Choroid plexus epithelial cell (primary cell): ENCODE measurements at regions not wholly inside any gene's neighbourhood (a gene's known extent, or its start where the extent isn't known, plus 50 kb on each side); places are given as distances from the start of the nearest gene placed in this dataset.
"Not testable (repeated sequence)": the region's sequence is repeated elsewhere in the genome, so short reads cannot be mapped to it uniquely, and the experiment has no call there.

Experiments used
- DNase-seq: peaks from one replicate; pipeline ENCODE4 v3.0.0-alpha.2; 2010; ENCODE audit warnings: low read depth
- H3K4me3 ChIP-seq: 2 replicates; pipeline ENCODE4 v1.5.1; 2011; ENCODE audit warnings: low read depth, mild to moderate bottlenecking, control low read depth, low read length, moderate library complexity
- TF ChIP-seq, protein P1 (sequence below): conservative IDR thresholded peaks from 2 replicates; pipeline ENCODE4 v1.5.1; 2011; ENCODE audit warnings: low read depth, mild to moderate bottlenecking, control low read depth, inconsistent platforms, low read length, moderate library complexity

- DNase-seq, H3K4me3 ChIP-seq: not testable (repeated sequence)
Observed at GRCh38 chr15:85262461-85263055, 117.8 kb upstream of the AKAP13 start.

DNA sequence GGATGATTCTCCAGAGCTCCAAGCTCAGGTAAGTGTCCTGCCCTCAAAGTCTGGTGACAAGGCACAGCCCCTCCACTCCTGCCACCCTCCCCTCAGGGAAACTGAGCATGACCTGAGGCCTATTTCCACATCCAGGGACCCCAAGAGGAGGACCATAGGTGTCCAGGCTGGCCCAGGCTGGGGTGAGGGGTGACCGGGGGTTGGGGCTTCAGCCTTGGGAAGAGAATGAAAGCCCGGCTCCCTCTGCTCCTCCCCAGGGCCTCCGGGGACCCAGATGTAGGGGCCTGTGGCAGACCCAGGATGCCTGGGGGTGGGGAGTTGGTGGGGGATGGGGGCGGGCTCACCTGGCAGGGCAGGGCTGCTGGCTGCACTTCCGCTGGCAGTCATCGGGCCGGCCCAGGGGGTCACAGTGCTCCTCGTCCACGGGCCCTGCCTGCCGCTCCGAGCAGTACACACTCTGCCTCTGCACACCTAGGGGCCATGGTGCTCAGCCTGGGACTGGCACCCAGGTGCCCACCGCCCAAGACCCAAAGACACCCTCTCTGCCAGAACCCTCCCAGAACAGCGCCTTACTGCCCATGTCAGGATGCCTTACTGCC, 116.5 kb upstream of the AKAP13 start:
- H3K4me3 ChIP-seq, DNase-seq: not testable (repeated sequence)

DNA sequence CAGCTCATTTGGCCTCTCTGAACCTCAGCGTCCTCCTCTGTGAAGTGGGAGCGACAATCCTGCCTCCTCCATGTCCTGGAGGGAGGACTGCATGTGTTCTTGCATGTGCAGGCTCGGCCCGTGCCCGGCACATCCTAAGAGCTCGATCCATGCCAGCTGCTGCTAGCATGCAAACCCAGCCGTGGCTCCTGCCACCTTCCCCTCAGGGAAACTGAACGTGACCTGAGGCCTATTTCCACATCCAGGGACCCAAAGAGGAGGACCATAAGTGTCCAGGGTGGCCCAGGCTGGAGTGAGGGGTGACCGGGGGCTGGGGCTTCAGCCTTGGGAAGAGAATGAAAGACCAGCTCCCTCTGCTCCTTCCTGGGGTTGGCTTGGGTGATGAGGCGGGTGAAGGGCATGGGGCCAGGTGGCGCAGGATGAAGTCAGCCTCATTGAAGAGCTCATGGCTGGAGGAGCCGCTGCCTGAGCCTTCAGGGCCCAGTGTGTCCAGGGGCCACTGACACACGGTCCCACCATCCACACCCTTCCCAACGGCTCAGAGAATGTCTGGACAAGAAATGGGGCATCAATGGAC, 115.7 kb upstream of the AKAP13 start:
- not testable (repeated sequence) for DNase-seq, H3K4me3 ChIP-seq

- not testable (repeated sequence) for H3K4me3 ChIP-seq, DNase-seq
Observed at GRCh38 chr15:85267158-85267857, 113.1 kb upstream of the AKAP13 start.

GRCh38 chr15:85274315-85275050, 105.9 kb upstream of the AKAP13 start:
- no peak for DNase-seq
- TF ChIP-seq, protein P1, sequence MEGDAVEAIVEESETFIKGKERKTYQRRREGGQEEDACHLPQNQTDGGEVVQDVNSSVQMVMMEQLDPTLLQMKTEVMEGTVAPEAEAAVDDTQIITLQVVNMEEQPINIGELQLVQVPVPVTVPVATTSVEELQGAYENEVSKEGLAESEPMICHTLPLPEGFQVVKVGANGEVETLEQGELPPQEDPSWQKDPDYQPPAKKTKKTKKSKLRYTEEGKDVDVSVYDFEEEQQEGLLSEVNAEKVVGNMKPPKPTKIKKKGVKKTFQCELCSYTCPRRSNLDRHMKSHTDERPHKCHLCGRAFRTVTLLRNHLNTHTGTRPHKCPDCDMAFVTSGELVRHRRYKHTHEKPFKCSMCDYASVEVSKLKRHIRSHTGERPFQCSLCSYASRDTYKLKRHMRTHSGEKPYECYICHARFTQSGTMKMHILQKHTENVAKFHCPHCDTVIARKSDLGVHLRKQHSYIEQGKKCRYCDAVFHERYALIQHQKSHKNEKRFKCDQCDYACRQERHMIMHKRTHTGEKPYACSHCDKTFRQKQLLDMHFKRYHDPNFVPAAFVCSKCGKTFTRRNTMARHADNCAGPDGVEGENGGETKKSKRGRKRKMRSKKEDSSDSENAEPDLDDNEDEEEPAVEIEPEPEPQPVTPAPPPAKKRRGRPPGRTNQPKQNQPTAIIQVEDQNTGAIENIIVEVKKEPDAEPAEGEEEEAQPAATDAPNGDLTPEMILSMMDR, result no peak
- H3K4me3 ChIP-seq, result no peak overlapping the region

DNA sequence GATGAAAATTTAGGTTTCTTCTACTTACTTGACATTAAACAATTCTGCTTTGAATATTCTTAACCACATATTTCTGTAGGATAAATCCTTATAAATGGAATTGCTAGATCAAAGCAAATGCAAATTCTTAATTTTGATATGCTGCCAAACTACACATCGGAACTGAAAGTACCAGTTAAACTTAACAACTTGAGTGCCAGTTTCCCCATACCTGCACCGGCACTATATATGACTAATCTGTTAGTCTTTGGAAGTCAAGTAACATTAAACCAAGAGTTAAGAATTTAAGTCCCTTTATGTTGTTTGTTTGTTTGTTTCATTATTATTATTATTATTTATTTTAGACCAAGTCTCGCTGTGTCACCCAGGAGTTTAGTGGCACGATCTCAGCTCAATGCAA, 103.9 kb upstream of the AKAP13 start:
- TF ChIP-seq, protein P1, result no peak
- no peak for DNase-seq
- H3K4me3 ChIP-seq, result no peak overlapping the region

DNA sequence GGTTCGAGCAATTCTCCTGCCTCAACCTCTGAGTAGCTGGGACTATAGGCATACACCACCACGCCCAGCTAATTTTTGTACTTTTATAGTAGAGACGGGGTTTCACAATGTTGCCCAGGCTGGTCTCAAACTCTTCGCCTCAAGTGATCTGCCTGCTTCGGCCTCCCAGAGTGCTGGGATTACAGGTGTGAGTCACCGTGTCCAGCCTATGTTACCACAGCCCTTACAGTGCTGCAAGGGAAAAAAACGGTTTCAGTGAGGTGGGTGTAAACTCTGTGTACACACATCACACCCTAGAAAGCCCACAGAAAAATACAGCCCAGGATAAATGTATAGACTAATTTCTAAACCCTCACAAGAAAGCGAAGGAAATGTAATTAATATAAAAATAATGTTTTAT, 103.5 kb upstream of the AKAP13 start:
- TF ChIP-seq, protein P1, result no peak
- no peak overlapping the region for H3K4me3 ChIP-seq
- DNase-seq, result no peak

- no peak overlapping the region for H3K4me3 ChIP-seq
- DNase-seq, result no peak
- TF ChIP-seq, protein P1, result no peak
Observed at GRCh38 chr15:85277847-85278370, 102.5 kb upstream of the AKAP13 start.
